ENCODE measurements at regions not wholly inside any gene's neighbourhood (a gene's known extent, or its start where the extent isn't known, plus 50 kb on each side); places are given as distances from the start of the nearest gene placed in this dataset.
A peak's percentile ranks its signal among the peaks of the same experiment; 100 is the strongest.

GRCh38 chr6:163671791-163672190 is 257.3 kb downstream of the QKI start:
- Histone ChIP-seq H2AK5ac (ENCODE audit: low read depth, low read length) (no peak overlapping the region), H3K56ac (ENCODE audit: extremely low read depth, insufficient read depth, low read length) (no peak overlapping the region), H2AK9ac (replicated peaks; ENCODE audit: low read depth, low read length, poor library complexity) (no peak overlapping the region), H2BK20ac (ENCODE audit: low read depth, low read length) (no peak overlapping the region), H3K9me1 (ENCODE audit: insufficient read depth, low read length) (no peaks in the 10 kb centered on the region), H3K27me3 (ENCODE audit: control insufficient read depth, insufficient read depth, low read length) (peaks cover 1% of the 10 kb centered on the region; the same call in 1 of the 2 replicates), H3K36me3 (ENCODE audit: control insufficient read depth, insufficient read depth, low read length) (no peaks in the 10 kb centered on the region), H3K4me3 (ENCODE audit: insufficient read depth, low read depth, low read length) (no peak overlapping the region), H2BK120ac (ENCODE audit: low read depth, low read length) (no peak overlapping the region), H3K4ac (ENCODE audit: low read depth, low read length) (no peak overlapping the region), H3K18ac (ENCODE audit: low read depth, low read length) (no peak overlapping the region), H3K9ac (ENCODE audit: low read depth, low read length) (no peak overlapping the region), H3K9me3 (ENCODE audit: control insufficient read depth, insufficient read depth, low read length) (peaks cover 5% of the 10 kb centered on the region; the same call in 1 of the 2 replicates), H3K4me2 (ENCODE audit: low read depth, low read length) (no peak overlapping the region), H2AFZ (replicated peaks; ENCODE audit: low read length, poor library complexity) (peak overlapping the region; percentile 7), H2BK15ac (ENCODE audit: low read depth, low read length) (no peak overlapping the region), H4K8ac (ENCODE audit: low read depth in 2 of 2, low read length in 2 of 2) (no peak overlapping the region), H4K20me1 (ENCODE audit: insufficient read depth, low read length) (no peaks in the 10 kb centered on the region), H3K4me1 (ENCODE audit: control insufficient read depth, insufficient read depth, low read length) (no peaks in the 10 kb centered on the region), H3K79me1 (ENCODE audit: low read depth in 1 of 2, low read length in 2 of 2) (no peaks in the 10 kb centered on the region), H4K91ac (ENCODE audit: insufficient read depth, low read depth, low read length) (no peak overlapping the region), H2BK5ac (ENCODE audit: low read depth, low read length, poor library complexity, severe bottlenecking) (no peak overlapping the region), H4K5ac (ENCODE audit: low read depth, low read length) (no peak overlapping the region), H3K23ac (ENCODE audit: low read depth, low read length) (no peak overlapping the region), H3K27ac (ENCODE audit: insufficient read depth, low read length) (no peak overlapping the region), H3K14ac (replicated peaks; ENCODE audit: low read depth, low read length) (no peak overlapping the region)
- CTCF ChIA-PET = no interaction called here
- intact Hi-C loops (cut with micrococcal nuclease) (no loop called here), dilution Hi-C loops (cut with HindIII; ENCODE audit: low sequenced_read_pairs, unreplicated experiment) (no loop called here), in situ Hi-C loops (cut with MboI; ENCODE audit: low sequenced_read_pairs) (no loop called here)
- 99% methylated on average over 13 of the region's 25 CpGs; no CpG with 5 or more reads in 1 of the 2 experiments for WGBS, 2 experiments (ENCODE audit: extremely low coverage in 2 of 2, insufficient read length in 1 of 2)
- TF ChIP-seq MAFK (IDR thresholded peaks at IDR 0.05; ENCODE audit: low read depth, low read length) (no peak), MAZ (IDR thresholded peaks at IDR 0.05; ENCODE audit: borderline replicate concordance, low read depth, low read length) (no peak), ELK1 (IDR thresholded peaks at IDR 0.05; ENCODE audit: borderline replicate concordance, low read depth, low read length) (no peak), RAD21 (IDR thresholded peaks at IDR 0.05; ENCODE audit: low read length) (no peak), CHD1 (IDR thresholded peaks at IDR 0.05; ENCODE audit: low read depth, low read length) (no peak), POLR2A (IDR thresholded peaks at IDR 0.05; ENCODE audit: low read depth, low read length) (no peak)
- ATAC-seq (ENCODE audit: low read depth) (no peak), DNase-seq (no peak)
- BruUV-seq (replicated peaks) = no TSS peak
- POLR2A ChIA-PET (ENCODE audit: unreplicated experiment) = no interaction called here

All from IMR-90 (cell line).